ENCODE measurements at regions not wholly inside any gene's neighbourhood (a gene's known extent, or its start where the extent isn't known, plus 50 kb on each side); places are given as distances from the start of the nearest gene placed in this dataset.

DNA sequence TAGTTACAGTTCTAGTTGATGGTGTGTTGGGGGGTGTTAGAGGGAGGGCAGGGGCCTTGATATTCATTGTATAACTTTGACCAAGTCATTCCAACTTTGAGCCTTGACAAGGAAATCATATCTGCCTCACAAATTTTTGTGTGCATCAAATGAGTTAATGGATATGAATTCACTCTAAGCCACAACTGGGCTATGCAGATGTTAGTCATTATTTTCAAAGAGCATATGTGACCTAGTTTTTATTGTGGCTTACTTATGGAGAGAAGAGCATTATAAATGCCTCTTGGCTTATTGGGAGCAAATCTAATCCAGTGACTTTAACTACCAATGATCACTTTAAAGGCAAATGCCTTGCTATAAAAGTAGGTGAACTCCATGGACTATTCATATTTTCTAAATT lies 250.2 kb downstream of the LPIN1 start:
- TF ChIP-seq MYC (IDR thresholded peaks at IDR 0.05; ENCODE audit: low read depth, low read length) (no peak), POLR2A (IDR thresholded peaks at IDR 0.05; ENCODE audit: extremely low read depth, insufficient read length) (no peak)
- no peak for DNase-seq (ENCODE audit: low read depth)

DNA sequence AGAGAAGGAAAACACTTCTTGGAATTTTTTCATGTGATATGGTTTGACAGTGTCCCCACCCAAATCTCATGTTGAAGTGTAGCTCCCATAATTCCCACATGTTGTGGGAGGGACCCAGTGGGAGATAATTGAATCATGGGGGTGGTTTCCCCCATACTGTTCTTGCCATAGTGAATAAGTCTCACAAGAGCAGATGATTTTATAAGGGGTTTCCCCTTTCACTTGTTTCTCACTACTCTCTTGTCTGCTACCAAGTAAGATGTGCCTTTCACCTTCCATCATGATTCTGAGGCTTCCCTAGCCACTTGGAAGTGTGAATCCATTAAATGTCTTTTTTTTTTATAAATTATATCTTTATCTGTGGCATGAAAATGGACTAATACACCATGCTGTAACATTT lies 250.7 kb downstream of the LPIN1 start:
- DNase-seq (ENCODE audit: low read depth) = no peak
- no peak overlapping the region for H3K4me3 ChIP-seq (ENCODE audit: low read depth, low read length)
- TF ChIP-seq, protein P1, sequence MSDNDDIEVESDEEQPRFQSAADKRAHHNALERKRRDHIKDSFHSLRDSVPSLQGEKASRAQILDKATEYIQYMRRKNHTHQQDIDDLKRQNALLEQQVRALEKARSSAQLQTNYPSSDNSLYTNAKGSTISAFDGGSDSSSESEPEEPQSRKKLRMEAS (IDR thresholded peaks at IDR 0.05; ENCODE audit: low read depth, low read length) = no peak
- TF ChIP-seq MYC (IDR thresholded peaks at IDR 0.05; ENCODE audit: low read depth, low read length) = no peak

More for the DNA sequence above, 250.2 kb downstream of the LPIN1 start:
- H3K4me3 ChIP-seq (ENCODE audit: low read depth, low read length) = no peak overlapping the region

DNA sequence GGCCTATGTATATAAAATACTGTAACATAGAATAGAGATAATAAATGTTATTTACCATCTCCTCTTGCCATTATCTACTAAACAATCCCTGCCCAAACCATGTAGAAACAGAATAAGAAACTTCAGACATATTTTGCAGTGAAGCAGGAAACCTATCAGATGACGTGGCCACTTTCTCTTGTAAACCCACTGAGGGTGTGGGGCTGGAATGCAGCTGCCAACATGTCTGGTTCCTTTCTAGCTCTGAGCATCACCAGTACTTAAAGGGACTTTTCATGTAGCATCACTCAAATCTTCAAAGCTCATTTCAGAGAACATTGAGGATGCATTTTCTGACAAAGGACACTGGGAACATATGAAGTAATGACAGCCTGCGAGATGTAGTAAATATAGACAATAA lies 251.8 kb downstream of the LPIN1 start:
- DNase-seq (ENCODE audit: low read depth) = no peak
- TF ChIP-seq MYC (IDR thresholded peaks at IDR 0.05; ENCODE audit: low read depth, low read length) = no peak
- TF ChIP-seq, protein P1 (IDR thresholded peaks at IDR 0.05; ENCODE audit: low read depth, low read length) = no peak
- H3K4me3 ChIP-seq (ENCODE audit: low read depth, low read length) = no peak overlapping the region

DNA sequence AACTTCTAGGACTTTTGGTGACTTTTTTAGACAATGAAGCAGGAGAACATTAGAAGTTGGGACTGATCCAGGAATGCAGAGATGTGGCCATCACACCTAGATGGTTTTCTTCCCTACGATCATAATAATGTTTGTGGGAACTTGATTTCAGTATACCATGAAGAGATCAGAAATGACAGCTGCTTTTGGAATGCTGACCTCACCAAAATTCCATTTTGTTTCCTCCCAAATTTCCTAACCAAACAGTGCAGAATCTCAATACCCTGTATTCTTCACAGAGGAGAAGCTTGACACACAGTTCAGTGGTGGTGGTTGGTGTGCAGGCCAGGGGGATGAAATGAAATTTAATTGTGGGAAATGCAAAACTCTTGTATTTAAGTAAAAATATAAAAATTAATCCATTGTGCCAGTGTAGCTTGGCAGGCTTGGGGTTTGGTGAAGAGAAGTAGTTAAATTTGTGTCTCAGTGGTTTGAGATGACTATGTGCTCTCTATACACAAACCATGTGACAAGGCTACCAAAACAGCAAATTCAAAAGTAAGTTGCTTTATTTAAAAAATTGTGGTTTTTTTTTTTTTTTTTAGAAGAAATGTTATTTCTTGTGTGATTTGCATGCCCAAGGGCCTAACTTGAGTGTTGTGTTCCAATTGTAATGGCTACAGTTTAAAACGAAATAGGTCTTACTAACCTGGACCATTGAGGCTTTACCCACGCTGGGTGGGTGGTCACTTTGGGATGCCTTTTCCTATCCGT lies 252.4 kb downstream of the LPIN1 start:
- H3K4me3 ChIP-seq (ENCODE audit: low read depth, low read length) = no peak overlapping the region
- TF ChIP-seq, protein P2, sequence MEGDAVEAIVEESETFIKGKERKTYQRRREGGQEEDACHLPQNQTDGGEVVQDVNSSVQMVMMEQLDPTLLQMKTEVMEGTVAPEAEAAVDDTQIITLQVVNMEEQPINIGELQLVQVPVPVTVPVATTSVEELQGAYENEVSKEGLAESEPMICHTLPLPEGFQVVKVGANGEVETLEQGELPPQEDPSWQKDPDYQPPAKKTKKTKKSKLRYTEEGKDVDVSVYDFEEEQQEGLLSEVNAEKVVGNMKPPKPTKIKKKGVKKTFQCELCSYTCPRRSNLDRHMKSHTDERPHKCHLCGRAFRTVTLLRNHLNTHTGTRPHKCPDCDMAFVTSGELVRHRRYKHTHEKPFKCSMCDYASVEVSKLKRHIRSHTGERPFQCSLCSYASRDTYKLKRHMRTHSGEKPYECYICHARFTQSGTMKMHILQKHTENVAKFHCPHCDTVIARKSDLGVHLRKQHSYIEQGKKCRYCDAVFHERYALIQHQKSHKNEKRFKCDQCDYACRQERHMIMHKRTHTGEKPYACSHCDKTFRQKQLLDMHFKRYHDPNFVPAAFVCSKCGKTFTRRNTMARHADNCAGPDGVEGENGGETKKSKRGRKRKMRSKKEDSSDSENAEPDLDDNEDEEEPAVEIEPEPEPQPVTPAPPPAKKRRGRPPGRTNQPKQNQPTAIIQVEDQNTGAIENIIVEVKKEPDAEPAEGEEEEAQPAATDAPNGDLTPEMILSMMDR (IDR thresholded peaks at IDR 0.05; ENCODE audit: low read depth, low read length) = no peak
- TF ChIP-seq MYC (IDR thresholded peaks at IDR 0.05; ENCODE audit: low read depth, low read length) (no peak), POLR2A (IDR thresholded peaks at IDR 0.05; ENCODE audit: extremely low read depth, insufficient read length) (no peak)
- TF ChIP-seq, protein P1 (IDR thresholded peaks at IDR 0.05; ENCODE audit: low read depth, low read length) = no peak
- no peak for DNase-seq (ENCODE audit: low read depth)

DNA sequence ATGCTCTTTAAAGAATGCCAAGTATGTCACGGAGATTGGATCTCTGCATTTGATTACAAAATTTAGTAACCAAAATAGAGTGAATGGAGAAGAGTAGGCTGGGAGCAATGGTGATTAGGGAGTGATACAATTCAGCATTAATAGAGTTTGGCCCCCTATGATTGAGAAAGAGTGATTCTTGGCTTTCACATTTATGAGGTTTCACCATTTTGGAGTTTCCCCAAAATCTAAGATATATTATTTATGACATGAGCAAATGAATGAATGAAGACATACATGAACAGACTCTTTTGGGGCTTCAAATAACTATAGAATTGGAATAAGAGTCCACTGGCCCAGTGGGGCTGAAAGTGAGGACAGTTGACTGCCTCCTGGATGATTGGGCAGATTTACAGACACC lies 255.2 kb downstream of the LPIN1 start:
- DNase-seq (ENCODE audit: low read depth) = no peak
- TF ChIP-seq, protein P2 (IDR thresholded peaks at IDR 0.05; ENCODE audit: low read depth, low read length) = no peak
- TF ChIP-seq POLR2A (IDR thresholded peaks at IDR 0.05; ENCODE audit: extremely low read depth, insufficient read length) (no peak), MYC (IDR thresholded peaks at IDR 0.05; ENCODE audit: low read depth, low read length) (no peak)
- TF ChIP-seq, protein P1 (IDR thresholded peaks at IDR 0.05; ENCODE audit: low read depth, low read length) = no peak
- H3K4me3 ChIP-seq (ENCODE audit: low read depth, low read length) = no peak overlapping the region

DNA sequence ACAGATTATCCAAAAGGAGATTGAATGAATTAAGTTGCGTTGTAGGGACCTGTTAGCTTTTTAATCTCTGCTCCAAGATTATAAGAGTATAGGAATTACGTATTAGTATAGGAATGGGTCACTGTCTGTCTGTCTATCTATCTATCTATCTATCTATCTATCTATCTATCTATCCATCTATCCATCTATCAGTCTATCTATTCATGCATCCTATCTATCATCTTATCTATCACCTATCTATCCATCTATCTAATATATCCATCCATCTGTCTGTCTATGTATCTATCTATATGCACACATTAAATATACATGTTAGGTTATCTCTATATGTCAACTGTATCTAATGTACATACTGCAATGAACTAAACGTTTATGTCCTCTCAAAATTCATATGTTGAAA lies 255.8 kb downstream of the LPIN1 start:
- H3K4me3 ChIP-seq (ENCODE audit: low read depth, low read length) = no peak overlapping the region
- TF ChIP-seq, protein P2 (IDR thresholded peaks at IDR 0.05; ENCODE audit: low read depth, low read length) = no peak
- TF ChIP-seq, protein P1 (IDR thresholded peaks at IDR 0.05; ENCODE audit: low read depth, low read length) = no peak
- no peak for TF ChIP-seq POLR2A (IDR thresholded peaks at IDR 0.05; ENCODE audit: extremely low read depth, insufficient read length)
- no peak for TF ChIP-seq MYC (IDR thresholded peaks at IDR 0.05; ENCODE audit: low read depth, low read length)
- no peak for DNase-seq (ENCODE audit: low read depth)

DNA sequence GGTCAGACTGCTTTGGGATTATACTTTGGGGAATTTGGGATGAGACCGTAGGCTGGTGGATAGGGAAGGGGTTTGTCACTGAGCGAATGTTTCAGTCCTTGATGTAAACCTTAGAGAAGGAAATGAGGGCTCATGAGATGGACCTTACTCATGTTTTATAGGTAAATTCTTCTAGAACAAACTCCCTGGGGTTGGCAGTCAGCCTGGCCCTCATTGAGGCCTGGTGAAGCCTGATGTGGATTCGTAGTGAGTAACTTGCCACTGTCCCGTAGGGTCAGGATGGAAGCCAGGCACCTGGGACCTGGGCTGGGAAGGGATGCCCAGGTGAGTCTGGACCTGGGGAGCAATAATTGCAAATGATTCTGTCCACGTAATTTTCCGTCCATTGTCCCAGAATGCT lies 258.3 kb downstream of the LPIN1 start:
- DNase-seq (ENCODE audit: low read depth) = no peak
- H3K4me3 ChIP-seq (ENCODE audit: low read depth, low read length) = no peak overlapping the region
- TF ChIP-seq POLR2A (IDR thresholded peaks at IDR 0.05; ENCODE audit: extremely low read depth, insufficient read length) = no peak
- TF ChIP-seq MYC (IDR thresholded peaks at IDR 0.05; ENCODE audit: low read depth, low read length) = no peak
- TF ChIP-seq, protein P1 (IDR thresholded peaks at IDR 0.05; ENCODE audit: low read depth, low read length) = no peak
- TF ChIP-seq, protein P2 (IDR thresholded peaks at IDR 0.05; ENCODE audit: low read depth, low read length) = no peak
